Endothelial cell of umbilical vein (primary cell): ENCODE measurements at regions not wholly inside any gene's neighbourhood (a gene's known extent, or its start where the extent isn't known, plus 50 kb on each side); places are given as distances from the start of the nearest gene placed in this dataset.

ENCODE experiments used
- BruUV-seq: library from RNA; stranded (reverse); fragments of 400-500 nt; replicated peaks from 2 replicates; lab custom pipeline; 2021; lab: Mats Ljungman, UMichigan
- CTCF ChIA-PET: fragments of 300-600, 350-600 bp; sonication (Branson Sonifier 250); formaldehyde crosslinking; loops from one replicate; lab custom pipeline; 2021; ENCODE audit warnings: antibody characterized with exemption, inconsistent platforms; lab: Charles Lee
- POLR2A ChIA-PET: fragments of 300-600, 350-600 bp; sonication (Branson Sonifier 250); formaldehyde crosslinking; loops from one replicate; lab custom pipeline; 2021; ENCODE audit warnings: antibody characterized with exemption, inconsistent platforms; lab: Charles Lee
- DNase-seq: peaks from one replicate; pipeline ENCODE4 v3.0.0-alpha.2; 2011; ENCODE audit warnings: low read depth, low spot score
- FAIRE-seq: peaks from 2 replicates; lab custom pipeline; 2011; peaks lifted over from hg19 to GRCh38; lab: Jason Lieb, UNC
- H2AFZ ChIP-seq: 2 replicates; pipeline ENCODE4 v1.6.0; 2012; ENCODE audit warnings: low read depth, low read length, control low read depth, inconsistent platforms
- H3K27ac ChIP-seq: 2 replicates; pipeline ENCODE4 v1.5.1; 2011; ENCODE audit warnings: low read depth, mild to moderate bottlenecking, control low read depth, low read length, moderate library complexity; ENCODE audit not compliant: insufficient read depth
- H3K27me3 ChIP-seq, 2 experiments: 2 replicates each; pipeline versions ENCODE4 v1.6.0 to v1.6.1; 2011; ENCODE audit warnings: low read length in 2 of 2, mixed read lengths in 1 of 2; ENCODE audit not compliant: control insufficient read depth in 2 of 2, insufficient read depth in 2 of 2
- H3K36me3 ChIP-seq, 2 experiments: 2 replicates in 1 of 2; 3 replicates in 1 of 2; pipeline ENCODE4 v1.5.1; 2011; ENCODE audit warnings: low read length in 2 of 2, mild to moderate bottlenecking in 1 of 2, moderate library complexity in 1 of 2; ENCODE audit not compliant: control insufficient read depth in 2 of 2, insufficient read depth in 2 of 2; ENCODE audit errors: extremely low read depth in 1 of 2
- H3K4me1 ChIP-seq: 3 replicates; pipeline ENCODE4 v1.5.1; 2011; ENCODE audit warnings: mild to moderate bottlenecking, low read length; ENCODE audit not compliant: control insufficient read depth, insufficient read depth; ENCODE audit errors: extremely low read depth
- H3K4me2 ChIP-seq: 2 replicates; pipeline ENCODE4 v1.6.1; 2011; ENCODE audit warnings: low read length, control low read depth, mixed read lengths; ENCODE audit not compliant: insufficient read depth
- H3K4me3 ChIP-seq, 3 experiments: fragments of 200-600 bp in 1 of 3; sonication (generic), shearing (Covaris generic) in 1 of 3; replicated peaks in 1 of 3; 2 replicates each; pipeline ENCODE4 v1.5.1; 2011 to 2016; ENCODE audit warnings: control low read depth in 3 of 3, low read length in 3 of 3, mild to moderate bottlenecking in 2 of 3, inconsistent platforms in 1 of 3, low read depth in 1 of 3, moderate library complexity in 1 of 3; ENCODE audit not compliant: insufficient read depth in 1 of 3
- H3K79me2 ChIP-seq: 2 replicates; pipeline ENCODE4 v1.6.0; 2012; ENCODE audit warnings: low read length, inconsistent platforms; ENCODE audit not compliant: control insufficient read depth, insufficient read depth
- H3K9ac ChIP-seq: replicated peaks from 2 replicates; pipeline ENCODE3; 2011; ENCODE audit warnings: low read length, control low read depth; ENCODE audit not compliant: insufficient read depth; ENCODE audit errors: extremely low read depth
- H3K9me1 ChIP-seq: replicated peaks from 3 replicates; pipeline ENCODE4 v1.6.0; 2011; ENCODE audit warnings: mild to moderate bottlenecking, low read length; ENCODE audit not compliant: control insufficient read depth, insufficient read depth; ENCODE audit errors: extremely low read depth
- H3K9me3 ChIP-seq: replicated peaks from 2 replicates; pipeline ENCODE4 v1.5.1; 2012; ENCODE audit warnings: low read length, inconsistent platforms; ENCODE audit not compliant: control insufficient read depth, insufficient read depth
- H4K20me1 ChIP-seq: replicated peaks from 2 replicates; pipeline ENCODE3; 2011; ENCODE audit warnings: mild to moderate bottlenecking, low read length; ENCODE audit not compliant: control insufficient read depth, insufficient read depth; ENCODE audit errors: extremely low read depth
- EZH2 ChIP-seq: IDR thresholded peaks from 2 replicates; pipeline ENCODE4 v1.6.1; 2012; ENCODE audit warnings: borderline replicate concordance, low read depth, mild to moderate bottlenecking, moderate library complexity, low read length, inconsistent platforms; ENCODE audit not compliant: severe bottlenecking
- GATA2 ChIP-seq: IDR thresholded peaks from 2 replicates; pipeline ENCODE4 v1.7.0; 2011; ENCODE audit warnings: low read depth, mild to moderate bottlenecking, moderate library complexity, mixed read lengths, low read length; ENCODE audit not compliant: insufficient read length, insufficient read depth
- MYC ChIP-seq: IDR thresholded peaks from one replicate; pipeline ENCODE4 v1.6.1; 2011; ENCODE audit warnings: mild to moderate bottlenecking, low read depth, low read length
- POLR2A ChIP-seq: IDR thresholded peaks from 2 replicates; pipeline ENCODE4 v1.6.1; 2012; ENCODE audit warnings: low read depth, mild to moderate bottlenecking, control low read depth, low read length
- POLR2AphosphoS5 ChIP-seq: IDR thresholded peaks from 2 replicates; pipeline ENCODE4 v1.6.1; 2012; ENCODE audit warnings: low read depth, mild to moderate bottlenecking, control low read depth, low read length, moderate library complexity; ENCODE audit not compliant: insufficient read depth
- dilution Hi-C: fragments of 300-500 bp; cut with MboI; formaldehyde crosslinking; loops from one replicate; pipeline ENCODE4 v1.15.0; 2019; ENCODE audit warnings: low sequenced_read_pairs; ENCODE audit not compliant: extremely low pct_ligation_motif_present
- intact Hi-C: fragments of 100-400 bp; cut with micrococcal nuclease; formaldehyde crosslinking; loops from one replicate; pipeline ENCODE4 v1.10.0; 2022
- TF ChIP-seq, protein P1 (sequence below), 2 donors: IDR thresholded peaks; 1 replicate in 1 of 2; 2 replicates in 1 of 2; pipeline ENCODE4 v1.5.1; 2011; ENCODE audit warnings: low read length in 2 of 2, mild to moderate bottlenecking in 2 of 2, moderate library complexity in 2 of 2, control low read depth in 1 of 2, inconsistent platforms in 1 of 2, low read depth in 1 of 2; ENCODE audit not compliant: insufficient read depth in 1 of 2; ENCODE audit errors: extremely low read depth in 1 of 2

DNA sequence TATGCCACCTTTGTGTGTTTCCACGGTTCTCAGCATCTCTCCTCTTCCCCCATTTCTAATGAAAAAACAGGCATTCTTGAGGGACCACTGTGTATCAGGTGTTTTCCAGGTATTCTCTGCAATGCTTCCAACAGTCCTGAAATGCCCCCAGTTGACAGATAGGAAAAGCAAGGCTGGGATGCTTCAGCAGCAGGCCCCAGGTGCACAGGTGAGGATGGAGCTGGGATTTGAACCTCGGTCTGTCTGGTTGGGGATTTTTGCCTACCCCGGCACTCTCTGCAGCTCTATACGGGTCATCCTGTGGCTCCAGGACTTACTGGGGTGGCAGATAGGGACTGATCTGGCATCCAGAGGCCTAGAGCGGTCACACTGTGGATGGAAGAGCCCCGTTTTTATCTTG lies 180.5 kb upstream of the GSE1 start:
- dilution Hi-C loops = no loop called here
- DNase-seq (no peak), FAIRE-seq (no peak)
- H4K20me1 ChIP-seq = no peaks in the 10 kb centered on the region
- TF ChIP-seq GATA2 = no peak
- no peak for TF ChIP-seq MYC
- TF ChIP-seq POLR2AphosphoS5 = no peak
- TF ChIP-seq, protein P1, sequence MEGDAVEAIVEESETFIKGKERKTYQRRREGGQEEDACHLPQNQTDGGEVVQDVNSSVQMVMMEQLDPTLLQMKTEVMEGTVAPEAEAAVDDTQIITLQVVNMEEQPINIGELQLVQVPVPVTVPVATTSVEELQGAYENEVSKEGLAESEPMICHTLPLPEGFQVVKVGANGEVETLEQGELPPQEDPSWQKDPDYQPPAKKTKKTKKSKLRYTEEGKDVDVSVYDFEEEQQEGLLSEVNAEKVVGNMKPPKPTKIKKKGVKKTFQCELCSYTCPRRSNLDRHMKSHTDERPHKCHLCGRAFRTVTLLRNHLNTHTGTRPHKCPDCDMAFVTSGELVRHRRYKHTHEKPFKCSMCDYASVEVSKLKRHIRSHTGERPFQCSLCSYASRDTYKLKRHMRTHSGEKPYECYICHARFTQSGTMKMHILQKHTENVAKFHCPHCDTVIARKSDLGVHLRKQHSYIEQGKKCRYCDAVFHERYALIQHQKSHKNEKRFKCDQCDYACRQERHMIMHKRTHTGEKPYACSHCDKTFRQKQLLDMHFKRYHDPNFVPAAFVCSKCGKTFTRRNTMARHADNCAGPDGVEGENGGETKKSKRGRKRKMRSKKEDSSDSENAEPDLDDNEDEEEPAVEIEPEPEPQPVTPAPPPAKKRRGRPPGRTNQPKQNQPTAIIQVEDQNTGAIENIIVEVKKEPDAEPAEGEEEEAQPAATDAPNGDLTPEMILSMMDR (IDR thresholded peaks at IDR 0.05; ENCODE audit: extremely low read depth in 1 of 2, insufficient read depth in 1 of 2, low read depth in 1 of 2, low read length in 2 of 2) = no peak
- no peak for TF ChIP-seq POLR2A
- no peaks in the 10 kb centered on the region for H3K36me3 ChIP-seq
- no peaks in the 10 kb centered on the region for H3K79me2 ChIP-seq
- no peaks in the 10 kb centered on the region for H3K27me3 ChIP-seq
- ChIA-PET CTCF (interaction anchor here (1.3 to 2.4 kb wide), 2 partner anchors 10 to 11 kb away, joined by 3 to 12 read pairs; no protein-coding TSS in a partner anchor), POLR2A (no interaction called here)
- no peak overlapping the region for H3K4me3 ChIP-seq
- H3K4me1 ChIP-seq = no peaks in the 10 kb centered on the region
- H2AFZ ChIP-seq = no peak overlapping the region
- no peak overlapping the region for H3K27ac ChIP-seq
- no peaks in the 10 kb centered on the region for H3K9me3 ChIP-seq
- BruUV-seq = no TSS peak
- no peak overlapping the region for H3K9ac ChIP-seq
- H3K4me2 ChIP-seq = no peak overlapping the region
- intact Hi-C loops = no loop called here
- H3K9me1 ChIP-seq = no peaks in the 10 kb centered on the region

DNA sequence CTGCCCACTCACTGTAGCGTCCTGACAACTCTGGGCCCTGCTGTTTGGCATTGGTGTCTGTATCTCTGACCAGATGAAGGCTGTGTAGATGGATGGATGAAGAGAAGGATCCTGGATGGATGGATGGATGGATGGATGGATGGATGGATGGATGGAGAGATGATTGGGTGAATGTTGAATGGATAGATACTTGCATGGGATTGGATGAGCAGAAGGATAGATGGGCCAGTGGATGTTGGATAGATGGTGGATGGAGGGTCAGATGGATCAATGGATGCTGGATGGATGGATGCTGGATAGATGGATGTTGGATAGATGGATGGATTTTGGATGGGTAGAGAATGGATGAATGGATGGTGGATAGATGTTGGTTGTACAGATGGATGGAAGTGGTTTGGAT lies 179.6 kb upstream of the GSE1 start:
- H3K79me2 ChIP-seq = no peaks in the 10 kb centered on the region
- no peaks in the 10 kb centered on the region for H3K4me1 ChIP-seq
- no peaks in the 10 kb centered on the region for H3K27me3 ChIP-seq
- no peak overlapping the region for H3K27ac ChIP-seq
- H3K9me1 ChIP-seq = no peaks in the 10 kb centered on the region
- H3K4me3 ChIP-seq = no peak overlapping the region
- no peak overlapping the region for H3K9ac ChIP-seq
- ChIA-PET POLR2A (no interaction called here), CTCF (interaction anchor here (1.3 kb wide), 1 partner anchor 9 kb away, joined by 3 read pairs; no protein-coding TSS in a partner anchor)
- no peak for DNase-seq
- dilution Hi-C loops (no loop called here), intact Hi-C loops (no loop called here)
- no peak for TF ChIP-seq GATA2
- TF ChIP-seq EZH2 = no peak
- no peaks in the 10 kb centered on the region for H3K36me3 ChIP-seq
- no peak overlapping the region for H2AFZ ChIP-seq
- no peak overlapping the region for H3K4me2 ChIP-seq
- no peaks in the 10 kb centered on the region for H3K9me3 ChIP-seq
- FAIRE-seq = no peak
- H4K20me1 ChIP-seq = no peaks in the 10 kb centered on the region
- BruUV-seq = no TSS peak
